GM18858 (cell line): ENCODE measurements at regions not wholly inside any gene's neighbourhood (a gene's known extent, or its start where the extent isn't known, plus 50 kb on each side); places are given as distances from the start of the nearest gene placed in this dataset.

Source experiments
- ATAC-seq: cut with Tn5 transposase; IDR thresholded peaks from one replicate; pipeline ENCODE4 v1.9.1; 2021; ENCODE audit not compliant: unreplicated experiment

DNA sequence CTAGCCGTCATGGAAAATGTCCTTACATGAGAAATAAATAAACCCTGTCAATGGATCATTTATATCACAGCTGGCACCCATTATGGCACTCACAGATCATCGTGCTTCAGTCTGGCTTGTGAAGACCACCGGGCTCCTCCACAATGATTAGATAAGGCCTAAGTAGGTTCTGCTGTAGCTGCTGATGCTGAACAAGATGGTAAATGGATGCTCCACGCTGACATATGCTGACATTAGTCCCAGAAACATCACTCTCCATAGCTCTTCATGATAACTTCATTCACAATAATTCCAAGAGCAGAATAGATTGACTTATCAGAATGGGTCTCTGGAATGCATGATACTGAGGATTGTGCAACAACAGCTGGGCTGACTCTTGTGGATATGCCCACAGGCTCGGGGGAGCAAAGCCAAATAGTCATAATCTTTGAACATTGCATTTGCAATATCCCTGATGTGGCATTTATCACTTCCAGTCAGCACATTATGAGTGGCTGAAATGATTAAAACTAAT lies 63.8 kb upstream of the RXFP2 start:
- no peak for ATAC-seq

DNA sequence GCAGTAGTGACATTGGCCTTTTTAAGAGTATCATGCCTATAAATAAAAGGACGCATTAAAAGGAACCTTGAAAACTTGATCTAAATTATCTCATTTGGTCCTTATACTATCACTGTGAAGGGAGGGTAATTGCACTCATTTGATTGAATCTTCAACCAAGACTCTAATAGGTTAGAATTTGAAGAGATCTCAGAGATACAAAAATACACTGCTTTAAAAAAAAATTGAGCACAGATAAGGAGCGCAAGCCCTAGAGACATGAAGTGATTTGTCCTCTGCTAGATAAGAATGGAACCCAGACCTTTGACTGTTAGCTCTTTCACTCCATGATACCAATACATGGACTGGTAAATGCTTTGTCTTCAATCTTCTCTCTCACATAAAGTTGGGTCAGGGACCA lies 58.2 kb upstream of the RXFP2 start:
- ATAC-seq, result no peak

DNA sequence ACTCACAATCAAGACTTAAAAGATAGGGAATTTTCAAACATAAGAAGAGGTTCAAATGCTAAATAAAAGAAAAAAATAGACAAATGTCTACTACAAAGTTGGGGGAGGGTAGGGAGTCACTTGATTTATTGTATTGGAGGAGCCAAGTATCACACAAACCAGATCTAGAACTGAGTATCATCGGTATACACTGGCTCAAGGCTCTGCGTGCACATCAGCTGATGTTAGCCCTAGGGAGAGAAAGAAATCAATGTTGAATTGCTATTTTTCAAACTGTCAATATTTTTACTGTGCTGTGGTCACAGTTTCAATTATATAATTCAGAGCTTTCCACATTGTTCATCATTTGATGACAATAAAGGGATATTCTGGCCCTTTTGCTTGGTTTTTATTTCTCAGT lies 54.9 kb upstream of the RXFP2 start:
- ATAC-seq, result no peak

DNA sequence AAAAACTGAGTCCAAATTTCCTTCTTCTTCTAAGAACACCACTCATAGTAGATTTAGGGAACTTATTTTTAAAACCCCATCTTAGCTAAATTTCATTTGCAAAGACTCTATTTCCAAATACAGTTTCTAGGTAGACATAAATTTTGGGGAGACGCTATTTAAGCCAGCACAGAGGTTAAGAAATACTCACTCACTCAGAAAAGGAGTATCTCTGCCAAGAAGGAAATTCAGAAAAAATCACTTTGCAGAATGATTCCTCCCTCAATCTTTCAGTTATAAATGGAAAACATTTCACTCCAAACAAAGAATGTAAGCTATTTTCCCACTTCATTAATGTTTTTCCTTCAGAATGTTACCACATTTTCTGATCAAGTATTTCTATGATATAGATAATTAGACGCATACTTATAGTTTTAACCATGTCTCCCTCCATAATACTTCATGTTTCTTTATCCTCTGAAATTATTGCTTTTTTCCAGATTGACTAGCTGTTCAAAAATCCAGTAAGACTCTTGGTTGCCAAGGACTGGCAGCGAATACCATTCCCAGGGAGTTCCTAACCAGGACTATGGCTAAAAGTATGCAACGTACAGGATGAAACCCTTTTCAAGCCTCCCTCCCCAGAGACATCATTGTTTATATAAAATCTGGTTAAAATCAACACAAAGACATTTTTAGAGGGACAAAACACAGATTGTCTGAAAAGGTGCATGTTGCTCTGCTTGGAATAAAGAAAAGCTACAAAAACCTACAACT lies 52.5 kb upstream of the RXFP2 start:
- ATAC-seq, result no peak
